ENCODE measurements at regions not wholly inside any gene's neighbourhood (a gene's known extent, or its start where the extent isn't known, plus 50 kb on each side); places are given as distances from the start of the nearest gene placed in this dataset.
"Not testable (repeated sequence)": the region's sequence is repeated elsewhere in the genome, so short reads cannot be mapped to it uniquely, and the experiment has no call there.

DNA sequence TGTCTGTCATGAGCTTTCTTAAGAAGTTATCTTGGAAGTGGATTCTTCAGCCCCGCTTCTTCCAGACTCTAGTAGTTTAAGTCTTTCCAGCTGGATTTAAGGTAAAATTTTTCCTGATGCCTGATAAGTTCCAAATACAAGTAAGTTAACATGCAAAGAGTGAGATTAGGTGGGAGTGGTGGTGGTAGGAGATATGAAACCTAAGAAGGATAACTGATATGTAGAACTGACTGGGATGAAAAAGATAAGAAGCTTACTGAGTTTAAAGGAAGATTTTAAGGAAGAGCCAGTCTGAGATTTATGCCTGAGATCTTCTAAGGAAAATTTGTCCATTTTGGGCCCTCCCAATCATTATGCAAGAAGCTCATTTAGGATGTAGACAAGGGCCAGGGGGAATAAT, 250.9 kb upstream of the SYT10 start:
- DNase-seq: no peak

DNA sequence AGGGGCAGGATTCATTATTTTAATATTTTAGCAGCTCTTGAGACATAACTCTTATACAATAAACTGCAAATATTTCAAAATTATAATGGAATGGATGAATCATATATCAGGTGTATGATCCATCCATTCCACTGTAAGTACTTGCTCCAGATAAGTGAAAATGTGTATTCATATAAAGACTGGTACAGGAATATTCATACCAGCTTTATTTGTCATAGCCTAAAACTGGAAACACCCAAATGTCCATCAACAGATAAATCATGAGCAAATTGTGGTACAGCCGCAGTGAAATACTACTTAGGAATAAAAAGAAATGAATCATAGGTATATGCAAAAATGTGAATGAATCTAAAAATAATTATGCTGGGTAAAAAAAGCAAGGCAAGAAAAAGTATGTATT, 263.6 kb upstream of the SYT10 start:
- no peak for DNase-seq

DNA sequence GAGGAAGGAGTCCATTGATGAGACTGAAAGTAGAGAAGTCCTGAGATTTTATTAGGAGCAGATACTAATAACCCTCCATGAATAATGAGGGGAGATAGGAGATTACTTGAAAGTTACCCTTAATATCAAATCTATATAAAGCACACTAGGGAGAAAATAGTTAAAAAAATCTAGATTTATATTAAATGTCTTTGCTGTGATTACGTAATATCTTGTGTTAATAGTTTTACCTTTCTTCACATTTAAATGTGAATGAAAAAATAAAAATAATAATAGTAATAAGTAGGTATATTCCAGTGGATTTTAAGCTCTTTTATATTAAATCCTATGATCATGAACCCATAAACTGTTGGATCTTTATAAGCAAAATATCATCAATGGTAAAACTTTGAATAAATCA, 267.3 kb upstream of the SYT10 start:
- no peak for DNase-seq

- no peak for DNase-seq
Measured at GRCh38 chr12:33708935-33709334, 269.3 kb upstream of the SYT10 start.

GRCh38 chr12:33710548-33710947, 270.9 kb upstream of the SYT10 start:
- DNase-seq: no peak

DNA sequence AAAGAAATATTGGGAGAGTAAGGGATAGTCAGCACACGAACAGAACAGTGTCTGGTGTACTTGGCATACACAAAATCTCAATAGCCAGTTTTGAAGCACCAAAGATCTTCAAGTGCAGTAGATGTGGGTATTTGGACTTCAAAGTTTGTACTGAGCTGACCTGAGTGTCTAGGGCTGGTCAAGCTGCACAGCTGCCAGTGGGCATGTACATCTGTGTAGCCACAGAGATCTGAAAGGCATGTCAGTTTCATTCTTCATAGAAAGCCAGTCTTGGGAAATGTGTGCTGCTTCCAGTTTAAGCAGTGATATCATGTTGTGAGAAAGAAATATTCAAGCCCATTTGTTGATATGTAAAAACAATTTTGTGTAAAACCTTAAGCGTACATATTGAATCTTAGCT, 279.0 kb upstream of the SYT10 start:
- no peak for DNase-seq

DNA sequence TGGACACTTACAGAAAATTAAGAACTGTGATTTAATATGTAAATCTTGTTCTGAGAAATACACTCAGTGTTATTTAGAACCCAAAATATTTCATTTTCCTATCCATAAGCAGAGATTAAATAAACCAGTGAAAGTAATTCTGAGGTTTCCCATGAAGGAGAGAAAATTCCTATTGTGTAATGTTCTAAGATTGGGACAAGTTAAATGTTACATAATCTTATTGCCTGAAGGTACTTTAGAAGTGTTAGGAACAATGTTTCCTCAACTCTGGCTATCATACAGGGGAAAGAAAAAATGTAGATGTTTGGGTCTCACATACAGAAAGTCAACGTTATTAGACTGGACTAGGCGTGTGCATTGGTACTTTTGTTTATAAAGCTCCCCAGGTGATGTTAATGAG, 281.9 kb upstream of the SYT10 start:
- DNase-seq: no peak

DNA sequence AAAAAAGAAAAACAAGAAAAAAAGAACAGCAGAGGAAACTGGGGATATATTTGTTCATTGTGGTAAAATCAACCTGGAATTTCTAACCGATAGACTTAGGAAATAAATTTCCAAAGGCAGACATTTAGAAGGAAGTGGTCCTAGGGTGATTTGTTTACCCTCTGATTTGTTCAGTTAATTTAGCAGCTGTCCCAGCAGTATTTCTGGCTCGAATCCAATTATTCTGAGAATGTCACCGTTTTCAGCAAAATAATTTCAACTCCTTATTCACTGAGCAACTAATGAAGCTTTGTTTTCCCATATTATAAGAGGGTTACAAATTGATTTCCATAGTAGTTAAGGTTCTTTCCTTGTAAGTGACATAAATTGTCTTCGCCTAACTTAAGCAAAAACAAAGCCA, 285.2 kb upstream of the SYT10 start:
- no peak for DNase-seq

DNA sequence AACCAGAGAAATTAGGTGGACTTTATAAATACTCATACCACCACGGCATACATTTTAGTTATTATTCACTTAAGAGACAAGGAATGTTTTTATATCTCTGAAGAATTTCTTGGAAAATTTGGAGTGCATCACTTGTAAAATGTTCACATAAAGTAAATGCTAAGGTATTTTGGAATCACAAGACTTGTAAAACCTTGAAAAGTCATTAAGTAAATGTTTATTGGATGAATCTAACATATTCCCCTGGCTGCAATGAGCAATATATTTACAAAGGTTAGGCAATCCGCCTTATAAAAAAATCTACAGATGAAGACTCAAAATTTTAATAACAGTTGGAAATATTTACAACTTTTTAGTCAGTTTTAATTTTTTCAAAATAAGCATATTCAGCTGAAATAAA, 287.4 kb upstream of the ALG10 start:
- no peak for DNase-seq

DNA sequence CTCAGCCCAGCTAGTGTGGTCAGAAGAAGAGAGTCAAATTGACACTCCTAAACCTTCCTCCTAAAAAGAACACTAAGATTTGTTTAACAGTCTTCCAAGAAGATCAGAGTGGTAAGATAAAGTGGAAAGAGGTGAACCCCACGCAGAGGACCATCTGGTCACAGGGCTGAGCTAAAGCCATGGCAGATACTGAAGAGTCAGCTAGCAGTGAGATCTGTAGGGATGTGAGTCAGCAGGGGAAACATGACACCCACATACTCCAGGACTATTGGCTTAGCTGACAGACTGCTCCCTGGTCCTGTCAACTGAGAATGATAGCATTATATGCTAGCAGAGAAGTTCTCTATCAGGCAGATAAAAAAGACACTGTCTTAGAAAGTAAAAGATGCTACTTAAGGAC, 269.4 kb upstream of the ALG10 start:
- DNase-seq: no peak

DNA sequence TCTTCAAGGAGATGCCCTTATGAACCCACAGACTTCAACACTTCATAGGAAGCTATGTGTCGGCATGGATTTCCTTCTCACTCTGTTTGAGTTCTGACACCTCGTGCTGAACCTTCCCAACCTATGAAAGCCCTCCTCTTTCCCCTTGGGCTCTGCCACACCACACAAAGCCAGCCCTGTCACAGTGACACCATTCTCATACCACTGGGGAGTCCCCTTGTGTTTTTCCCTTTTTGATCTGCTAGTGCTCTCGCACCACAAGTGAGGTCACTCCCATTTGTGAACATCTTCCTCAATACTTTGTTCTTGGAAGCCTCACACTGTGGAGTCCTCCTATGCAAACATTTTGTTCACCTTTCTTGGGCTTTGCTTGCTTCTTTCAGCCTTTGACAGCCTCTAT, 264.6 kb upstream of the ALG10 start:
- no peak for DNase-seq

- no peak for DNase-seq
Measured at GRCh38 chr12:33759279-33759678, 263.0 kb upstream of the ALG10 start.

GRCh38 chr12:33763331-33763730, 259.0 kb upstream of the ALG10 start:
- DNase-seq: no peak

GRCh38 chr12:33770652-33771051, 251.6 kb upstream of the ALG10 start:
- no peak for DNase-seq

GRCh38 chr12:33771889-33772288, 250.4 kb upstream of the ALG10 start:
- no peak for DNase-seq

DNA sequence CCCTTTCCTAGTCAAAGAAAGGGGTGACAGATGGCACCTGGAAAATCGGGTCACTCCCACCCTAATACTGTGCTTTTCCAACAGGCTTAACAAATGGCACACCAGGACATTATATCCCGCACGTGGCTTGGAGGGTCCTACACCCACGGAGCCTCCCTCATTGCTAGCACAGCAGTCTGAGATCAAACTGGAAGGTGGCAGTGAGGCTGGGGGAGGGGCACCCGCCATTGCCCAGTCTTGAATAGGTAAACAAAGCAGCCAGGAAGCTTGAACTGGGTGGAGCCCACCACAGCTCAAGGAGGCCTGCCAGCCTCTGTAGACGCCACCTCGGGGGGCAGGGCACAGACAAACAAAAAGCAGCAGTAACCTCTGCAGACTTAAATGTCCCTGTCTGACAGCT, 249.2 kb upstream of the ALG10 start:
- not testable (repeated sequence) for DNase-seq

GRCh38 chr12:33786532-33786931, 235.8 kb upstream of the ALG10 start:
- no peak for DNase-seq

DNA sequence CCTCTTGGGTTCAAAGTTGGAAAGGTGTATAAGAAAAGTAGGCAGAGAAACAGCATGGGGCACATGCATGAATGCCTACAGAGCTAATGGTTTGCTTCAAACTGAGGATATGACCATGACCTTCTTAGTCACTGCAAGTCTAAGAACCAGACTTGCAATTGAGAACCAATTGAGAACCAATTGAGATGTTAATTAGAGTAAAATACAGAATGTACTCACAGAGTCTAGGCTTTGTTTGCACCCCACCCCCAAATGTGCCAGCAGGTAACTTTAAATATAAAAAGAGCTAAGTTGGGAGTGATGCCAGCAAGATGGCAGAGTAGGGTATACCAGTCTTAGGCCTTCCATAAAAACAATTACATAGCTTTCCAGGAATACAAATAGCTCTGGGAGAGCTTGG, 227.3 kb upstream of the ALG10 start:
- DNase-seq: no peak

- no peak for DNase-seq
Measured at GRCh38 chr12:33795536-33795935, 226.8 kb upstream of the ALG10 start.

GRCh38 chr12:33813536-33813935, 208.8 kb upstream of the ALG10 start:
- DNase-seq: no peak

DNA sequence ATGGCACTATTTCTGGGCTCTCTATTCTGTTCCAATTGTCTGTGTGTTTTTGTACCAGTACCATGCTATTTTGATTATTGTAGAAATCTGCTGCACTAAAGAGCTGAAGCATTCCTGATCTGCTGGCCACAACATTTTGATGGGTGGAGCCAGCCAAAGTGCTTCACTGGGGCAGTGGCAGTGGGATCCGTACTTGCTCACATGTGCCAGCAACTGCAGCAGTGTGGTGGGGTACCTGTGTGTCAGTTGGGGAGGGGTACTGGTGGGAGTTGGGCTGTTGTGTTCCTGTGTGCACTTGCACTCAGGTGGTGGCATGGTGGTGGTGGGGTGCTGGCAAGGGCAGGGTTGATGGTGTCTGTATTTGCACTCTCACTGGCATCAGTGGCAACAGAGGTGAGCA, 204.6 kb upstream of the ALG10 start:
- DNase-seq: no peak

DNA sequence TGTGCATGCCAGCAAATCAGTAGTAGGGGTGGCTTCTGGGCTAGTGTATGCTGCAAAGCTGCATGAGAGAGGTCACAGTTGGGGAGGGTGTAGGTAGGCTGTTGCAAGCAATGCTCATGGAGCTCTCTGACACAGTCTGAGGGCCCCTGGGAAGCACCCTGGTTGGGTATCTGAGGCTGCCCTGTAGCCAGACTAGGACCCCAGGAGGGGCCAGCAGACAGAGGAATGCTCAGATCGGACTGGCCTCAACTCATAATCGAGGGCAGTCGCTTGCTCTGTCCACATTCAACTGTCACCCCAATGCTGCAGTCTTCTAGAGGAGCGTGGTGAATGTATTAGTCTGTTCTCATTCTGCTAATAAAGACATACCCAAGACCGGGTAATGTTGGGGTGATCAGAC, 204.0 kb upstream of the ALG10 start:
- DNase-seq: no peak

DNA sequence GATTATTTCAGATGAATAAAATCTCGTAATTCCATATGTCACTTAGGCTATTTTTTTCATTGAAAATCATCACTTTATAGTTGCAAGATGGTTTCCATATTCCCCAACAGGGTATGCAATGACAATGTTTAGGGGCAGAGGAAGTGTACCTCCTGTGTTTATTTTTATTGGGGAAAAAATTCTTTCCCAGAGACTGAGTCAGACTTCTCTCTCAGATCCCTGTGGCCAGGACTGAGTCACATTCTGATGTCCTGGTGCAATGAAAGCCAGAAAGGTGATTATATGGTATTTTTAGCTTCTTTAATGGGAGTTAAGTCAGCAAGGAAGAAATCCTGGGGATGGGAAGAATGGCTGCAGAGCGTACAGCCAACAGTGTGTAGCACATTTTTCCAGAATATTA, 196.9 kb upstream of the ALG10 start:
- no peak for DNase-seq

GRCh38 chr12:33825986-33826602, 196.2 kb upstream of the ALG10 start:
- no peak for DNase-seq

- no peak for DNase-seq
Measured at GRCh38 chr12:33828326-33828725, 194.0 kb upstream of the ALG10 start.

GRCh38 chr12:33830070-33830469, 192.2 kb upstream of the ALG10 start:
- DNase-seq: no peak
